Fibroblast of peridontal ligament (primary cell): ENCODE measurements at regions not wholly inside any gene's neighbourhood (a gene's known extent, or its start where the extent isn't known, plus 50 kb on each side); places are given as distances from the start of the nearest gene placed in this dataset.
A peak's percentile ranks its signal among the peaks of the same experiment; 100 is the strongest.
"Not testable (repeated sequence)": the region's sequence is repeated elsewhere in the genome, so short reads cannot be mapped to it uniquely, and the experiment has no call there.

Source experiments
- DNase-seq: peaks from one replicate; pipeline ENCODE4 v3.0.0-alpha.2; 2010; ENCODE audit errors: extremely low read depth

GRCh38 chr18:56443166-56443907 lies 195.1 kb downstream of the TXNL1 start:
- no peak for DNase-seq

- DNase-seq, result not testable (repeated sequence)
These were observed 199.9 kb downstream of the TXNL1 start for GRCh38 chr18:56438480-56438879.

DNA sequence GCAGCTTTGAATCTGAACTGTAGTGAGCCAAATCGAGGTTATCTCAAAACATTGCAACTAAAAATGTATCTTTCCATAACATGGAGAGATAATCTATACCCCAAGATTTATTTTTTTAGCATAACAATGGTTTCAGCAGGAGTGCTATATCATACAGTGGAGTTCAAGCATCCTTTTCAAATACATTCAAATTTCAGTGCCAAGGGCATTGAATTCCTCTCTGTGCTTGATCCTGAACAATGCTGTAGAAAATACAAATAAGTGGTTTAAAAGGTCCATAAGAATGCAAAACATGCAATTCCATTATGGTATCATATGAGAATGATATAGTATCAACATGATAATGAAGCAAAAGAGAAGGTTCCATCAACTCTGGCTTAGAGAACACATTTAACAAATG lies 201.7 kb downstream of the TXNL1 start:
- no peak for DNase-seq

GRCh38 chr18:56433919-56434318 lies 204.5 kb downstream of the TXNL1 start:
- no peak for DNase-seq

- DNase-seq, result no peak
These were observed 206.8 kb downstream of the TXNL1 start for GRCh38 chr18:56431551-56431950.

DNA sequence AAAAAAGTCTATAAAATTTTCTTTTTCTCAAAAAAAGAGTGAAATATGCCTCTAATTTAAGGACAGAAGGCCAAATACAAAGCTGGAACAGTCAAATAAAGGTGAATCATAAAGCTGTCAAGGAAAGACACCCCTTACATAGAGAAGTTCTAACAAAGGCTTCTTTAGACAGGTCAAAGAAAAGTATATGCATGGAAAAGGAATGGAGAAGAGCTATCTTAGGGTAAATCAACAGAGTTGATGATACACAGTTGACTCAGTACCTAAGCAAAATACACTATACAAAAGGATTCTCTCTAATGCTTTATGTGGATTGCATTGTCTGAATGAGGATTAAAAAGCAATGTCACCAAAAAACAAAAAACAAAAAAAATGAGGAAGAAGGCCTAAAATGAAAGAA lies 214.8 kb downstream of the TXNL1 start:
- DNase-seq, result no peak

DNA sequence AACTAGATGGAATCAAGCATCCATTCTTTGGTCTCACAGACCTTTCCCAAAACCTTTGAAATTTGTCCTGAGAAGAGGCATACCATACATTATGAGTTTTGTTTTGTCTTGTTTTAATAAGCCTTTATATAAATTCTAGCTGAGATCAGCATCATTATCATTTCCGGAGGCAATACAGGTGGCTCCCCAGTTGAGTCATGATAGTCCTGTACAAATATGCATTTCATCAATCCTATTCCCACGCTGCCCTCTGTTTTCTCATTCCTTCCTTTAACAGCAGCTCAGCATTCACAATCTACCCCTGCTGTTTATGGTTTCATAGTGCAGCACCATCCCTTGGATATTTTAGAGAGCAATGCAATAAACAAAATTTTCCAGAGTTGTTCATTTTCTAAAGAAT lies 216.7 kb downstream of the TXNL1 start:
- DNase-seq, result no peak

DNA sequence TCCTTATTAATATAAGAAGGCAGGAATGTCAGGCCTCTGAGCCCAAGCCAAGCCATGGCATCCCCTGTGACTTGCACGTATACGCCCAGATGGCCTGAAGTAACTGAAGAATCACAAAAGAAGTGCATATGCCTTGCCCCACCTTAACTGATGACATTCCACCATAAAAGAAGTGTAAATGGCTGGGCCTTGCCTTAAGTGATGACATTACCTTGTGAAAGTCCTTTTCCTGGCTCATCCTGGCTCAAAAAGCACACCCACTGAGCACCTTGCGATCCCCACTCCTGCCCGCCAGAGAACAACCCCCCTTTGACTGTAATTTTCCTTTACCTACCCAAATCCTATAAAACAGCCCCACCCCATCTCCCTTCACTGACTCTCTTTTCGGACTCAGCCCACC lies 217.5 kb downstream of the TXNL1 start:
- not testable (repeated sequence) for DNase-seq

- no peak for DNase-seq
These were observed 224.0 kb downstream of the TXNL1 start for GRCh38 chr18:56414357-56414756.

GRCh38 chr18:56413862-56414261 lies 224.5 kb downstream of the TXNL1 start:
- DNase-seq, result no peak

- no peak for DNase-seq
These were observed 225.4 kb downstream of the TXNL1 start for GRCh38 chr18:56412951-56413350.

DNA sequence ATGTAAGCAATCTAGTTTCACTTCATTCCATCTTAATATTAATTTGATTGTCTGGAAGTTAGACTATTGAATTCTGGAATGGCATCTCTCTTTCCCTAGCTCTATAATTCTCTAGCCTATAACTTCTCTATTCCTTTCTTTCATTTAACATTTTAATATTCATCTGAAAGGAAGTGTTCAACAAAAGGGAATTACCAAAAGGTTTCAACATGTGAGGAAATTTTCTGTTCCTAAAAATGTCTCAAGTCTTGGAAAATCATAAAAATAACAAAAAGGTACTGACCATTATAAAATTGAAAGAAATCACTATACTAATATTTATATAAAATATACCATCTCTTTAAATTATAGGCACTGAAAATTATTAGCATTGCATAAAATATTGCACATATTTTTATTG lies 228.7 kb downstream of the TXNL1 start:
- DNase-seq, result no peak

DNA sequence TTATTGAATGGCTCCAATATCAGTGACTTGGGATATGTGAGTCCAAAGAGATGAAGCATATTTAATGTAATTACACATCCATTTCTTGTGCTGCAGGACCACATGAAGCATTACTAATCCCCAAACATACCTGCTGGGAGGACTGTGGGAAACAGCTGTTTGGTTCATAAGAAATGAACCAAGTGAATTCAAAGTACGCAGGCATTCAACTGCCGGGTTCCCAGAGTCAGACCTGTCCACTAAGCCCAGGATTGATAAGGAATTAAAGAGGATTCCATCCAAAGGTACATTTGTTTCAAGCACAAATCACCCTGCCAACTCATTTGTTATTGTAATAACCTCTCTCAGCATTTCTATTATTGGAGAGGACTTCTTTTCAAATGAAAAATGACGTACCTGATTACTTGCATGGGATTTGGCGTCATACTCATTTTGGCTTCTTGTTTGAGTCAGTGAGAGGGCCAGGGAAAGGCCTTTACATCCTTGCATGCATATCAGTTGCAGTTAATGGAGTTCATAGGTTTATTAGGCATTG lies 230.7 kb downstream of the TXNL1 start:
- no peak for DNase-seq

DNA sequence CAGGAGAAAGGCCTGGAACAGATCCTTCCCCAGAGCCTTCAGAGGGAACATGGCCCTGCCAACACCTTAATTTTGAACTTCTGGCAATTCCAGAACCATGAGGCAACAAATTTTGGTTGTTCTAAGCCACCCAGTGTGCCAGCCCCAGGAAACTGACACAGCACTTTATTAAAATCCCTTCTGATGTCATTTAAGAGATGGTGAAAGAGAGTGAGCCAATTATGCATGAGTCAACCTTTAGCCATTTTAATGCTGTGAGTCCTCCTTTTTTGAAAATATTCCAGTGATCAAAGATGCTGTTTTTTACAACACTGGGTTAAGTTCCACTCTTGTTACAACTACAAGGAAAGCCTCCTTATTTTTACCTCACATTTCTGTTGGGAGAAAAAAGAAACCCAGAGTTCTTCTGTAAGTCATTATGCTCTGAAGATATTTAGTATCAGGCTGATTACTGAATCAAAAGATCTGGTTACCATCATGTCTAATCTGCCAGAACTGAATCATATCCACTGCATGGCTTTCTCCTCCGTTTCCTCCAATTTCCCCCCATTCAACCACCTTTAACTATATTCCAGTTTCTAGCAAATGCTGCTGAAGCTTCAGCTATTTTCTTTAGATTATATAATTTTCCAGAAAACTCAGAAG lies 235.4 kb downstream of the TXNL1 start:
- peak; percentile 98 for DNase-seq

GRCh38 chr18:56393870-56394269 lies 244.5 kb downstream of the TXNL1 start:
- no peak for DNase-seq

DNA sequence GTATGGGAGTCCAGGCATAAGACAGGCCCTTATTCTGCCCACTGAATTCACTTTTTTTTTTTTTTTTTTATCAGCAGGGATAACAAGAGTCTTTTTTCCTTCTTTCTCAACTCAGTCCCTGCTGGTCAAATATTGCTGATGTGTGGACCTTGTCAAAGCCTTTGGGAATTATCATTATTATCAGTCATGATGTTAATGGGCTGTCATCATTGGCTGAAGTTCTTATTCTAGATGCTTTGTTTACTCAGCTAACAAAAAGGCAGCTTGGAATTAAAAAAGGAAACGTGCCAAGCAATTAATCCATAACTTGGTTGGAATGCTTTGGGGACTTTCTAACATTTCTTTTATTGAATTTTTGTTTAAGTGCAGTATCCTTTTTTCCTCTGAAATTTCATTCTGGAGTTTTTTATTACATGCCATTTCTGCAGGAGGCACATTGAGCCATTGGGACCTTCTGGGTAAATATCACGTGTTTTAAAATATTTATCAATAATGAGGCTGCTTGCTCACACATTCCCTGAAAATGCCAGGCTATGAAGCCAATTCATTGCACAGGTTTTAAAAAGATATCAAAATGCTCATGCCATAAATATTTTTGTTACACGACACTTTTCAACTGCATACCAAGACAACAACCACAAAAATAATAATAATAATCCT lies 246.3 kb downstream of the TXNL1 start:
- no peak for DNase-seq

- DNase-seq, result no peak
These were observed 247.8 kb downstream of the TXNL1 start for GRCh38 chr18:56390626-56391025.

- no peak for DNase-seq
These were observed 249.2 kb downstream of the TXNL1 start for GRCh38 chr18:56389190-56389589.

- no peak for DNase-seq
These were observed 249.8 kb downstream of the TXNL1 start for GRCh38 chr18:56388571-56388970.

GRCh38 chr18:56386856-56387255 lies 251.5 kb downstream of the TXNL1 start:
- peak; percentile 56 for DNase-seq

DNA sequence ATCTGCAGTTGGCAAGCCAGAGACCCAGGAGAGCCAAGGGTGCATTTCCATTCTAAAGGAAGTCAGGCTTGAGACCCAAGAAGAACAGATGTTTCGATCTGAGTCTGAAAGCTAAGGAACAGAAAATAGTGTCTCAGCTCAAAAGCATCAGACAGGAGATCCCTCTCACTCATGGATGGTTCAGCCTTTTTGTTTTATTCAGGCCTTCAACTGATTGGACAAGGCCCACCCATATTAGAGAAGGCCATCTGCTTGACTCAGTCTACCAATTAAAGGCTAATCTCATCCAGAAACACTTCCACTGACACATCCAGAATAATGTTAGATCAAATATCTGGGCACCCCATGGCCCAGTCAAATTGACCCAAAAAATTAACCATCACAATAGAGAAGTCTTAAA lies 255.0 kb downstream of the TXNL1 start:
- no peak for DNase-seq

- DNase-seq, result no peak
These were observed 255.9 kb downstream of the TXNL1 start for GRCh38 chr18:56382541-56382940.

DNA sequence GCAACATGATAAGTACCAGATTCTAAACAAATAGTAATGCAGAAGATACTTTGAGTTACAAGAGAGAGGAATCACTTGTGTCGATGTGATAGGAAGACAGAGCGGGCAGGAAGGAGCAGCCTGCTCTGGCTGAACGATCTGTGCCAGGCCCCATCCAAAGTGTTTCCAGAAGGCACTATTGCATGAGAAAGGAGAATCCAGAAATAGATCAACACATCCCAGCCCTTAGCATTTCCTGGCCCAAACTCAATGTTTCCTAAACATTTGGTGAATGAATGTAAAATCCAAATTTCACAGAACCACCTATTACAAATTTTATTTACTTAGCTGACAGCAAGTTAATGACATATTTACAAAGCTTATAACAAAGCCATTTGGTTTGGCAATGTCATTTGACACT lies 257.2 kb downstream of the TXNL1 start:
- no peak for DNase-seq
